OCI-LY7 (cell line): ENCODE measurements at regions not wholly inside any gene's neighbourhood (a gene's known extent, or its start where the extent isn't known, plus 50 kb on each side); places are given as distances from the start of the nearest gene placed in this dataset.
"Not testable (repeated sequence)": the region's sequence is repeated elsewhere in the genome, so short reads cannot be mapped to it uniquely, and the experiment has no call there.

Experiments
- BruUV-seq: library from RNA; stranded (reverse); fragments of 400-500 nt; replicated peaks from 2 replicates; lab custom pipeline; 2021; lab: Mats Ljungman, UMichigan
- CTCF ChIA-PET: fragments of 300-600 bp; sonication (Branson Sonifier 250); formaldehyde crosslinking; loops from one replicate; lab custom pipeline; 2022; ENCODE audit warnings: antibody characterized with exemption; ENCODE audit not compliant: unreplicated experiment; lab: Charles Lee
- POLR2A ChIA-PET: fragments of 300-600 bp; sonication (Branson Sonifier 250); formaldehyde crosslinking; loops from one replicate; lab custom pipeline; 2022; ENCODE audit warnings: antibody characterized with exemption; lab: Charles Lee
- DNase-seq: peaks from one replicate; pipeline ENCODE4 v3.0.0-alpha.2; 2015; ENCODE audit warnings: low spot score
- H2AFZ ChIP-seq: fragments of 200-600 bp; sonication (generic), shearing (Covaris generic); 2 replicates; pipeline ENCODE4 v1.6.1; 2014; ENCODE audit warnings: mild to moderate bottlenecking, antibody characterized with exemption, low read length, moderate library complexity
- H3K27ac ChIP-seq: fragments of 200-600 bp; sonication (generic); 2 replicates; pipeline ENCODE4 v1.5.1; 2014; ENCODE audit warnings: mixed run types, low read depth, mild to moderate bottlenecking, moderate library complexity, low read length, inconsistent platforms; ENCODE audit not compliant: poor library complexity, severe bottlenecking
- H3K36me3 ChIP-seq: fragments of 200-600 bp; sonication (generic); 2 replicates; pipeline ENCODE4 v1.6.1; 2014; ENCODE audit warnings: mild to moderate bottlenecking, antibody characterized with exemption, low read length, moderate library complexity, mixed read lengths; ENCODE audit not compliant: insufficient read depth
- H3K4me1 ChIP-seq: fragments of 200-600 bp; sonication (generic); 2 replicates; pipeline ENCODE4 v1.5.1; 2014; ENCODE audit warnings: mild to moderate bottlenecking, low read length; ENCODE audit not compliant: insufficient read depth, poor library complexity, severe bottlenecking
- H3K4me2 ChIP-seq: fragments of 200-600 bp; sonication (generic); 2 replicates; pipeline ENCODE4 v1.6.1; 2014; ENCODE audit warnings: mild to moderate bottlenecking, low read length
- H3K4me3 ChIP-seq: fragments of 200-600 bp; sonication (generic); 2 replicates; pipeline ENCODE4 v1.5.1; 2014; ENCODE audit warnings: mild to moderate bottlenecking, low read depth, low read length; ENCODE audit not compliant: poor library complexity, severe bottlenecking
- H3K79me2 ChIP-seq: fragments of 200-600 bp; sonication (generic); 2 replicates; pipeline ENCODE4 v1.6.1; 2016; ENCODE audit warnings: low read depth, mild to moderate bottlenecking, low read length, moderate library complexity, mixed read lengths; ENCODE audit not compliant: insufficient read depth
- H3K9me2 ChIP-seq: fragments of 200-600 bp; sonication (generic); 2 replicates; pipeline ENCODE4 v1.6.1; 2016; ENCODE audit warnings: mild to moderate bottlenecking, low read length, mixed read lengths; ENCODE audit not compliant: insufficient read depth
- H3K9me3 ChIP-seq: fragments of 200-600 bp; sonication (generic); 2 replicates; pipeline ENCODE4 v1.6.1; 2014; ENCODE audit warnings: mild to moderate bottlenecking, mixed run types, low read length, mixed read lengths
- H4K20me1 ChIP-seq: fragments of 200-600 bp; sonication (generic); 2 replicates; pipeline ENCODE4 v1.6.1; 2014; ENCODE audit warnings: mild to moderate bottlenecking, antibody characterized with exemption, low read length, moderate library complexity, mixed read lengths; ENCODE audit not compliant: insufficient read depth
- EZH2phosphoT487 ChIP-seq: fragments of 200-600 bp; sonication (generic); IDR thresholded peaks from 2 replicates; pipeline ENCODE4 v1.6.1; 2018; ENCODE audit warnings: low read depth, borderline replicate concordance, mild to moderate bottlenecking, mixed run types, antibody characterized with exemption, low read length, moderate library complexity, mixed read lengths
- intact Hi-C: fragments of 100-400 bp; cut with micrococcal nuclease; formaldehyde crosslinking; loops from one replicate; pipeline ENCODE4 v1.10.0; 2022; ENCODE audit not compliant: unreplicated experiment
- TF ChIP-seq, protein P1 (sequence below): fragments of 200-600 bp; sonication (generic); conservative IDR thresholded peaks from 2 replicates; pipeline ENCODE4 v1.5.1; 2014; ENCODE audit warnings: mild to moderate bottlenecking, antibody characterized with exemption, low read length, moderate library complexity, mixed read lengths

DNA sequence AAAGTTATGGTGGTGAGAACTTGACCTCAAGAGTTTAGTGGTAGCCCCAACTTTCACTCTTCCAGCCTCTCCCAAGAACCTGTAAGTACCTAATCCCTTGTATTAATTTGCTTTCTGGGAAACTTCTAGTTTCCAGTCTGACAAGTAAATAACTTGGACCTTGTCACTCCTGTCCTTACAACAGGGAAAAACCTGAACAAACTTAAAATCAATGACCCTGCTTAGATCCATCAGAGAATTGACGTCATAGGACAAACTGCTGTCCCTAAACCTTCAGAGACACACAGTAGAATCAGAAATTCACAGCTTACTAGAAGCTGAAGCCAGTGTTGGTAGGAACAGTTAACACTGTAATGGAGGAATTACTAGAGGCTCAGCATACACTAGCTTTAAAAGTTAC is 60.0 kb upstream of the DCLK2 start:
- H3K9me3 ChIP-seq, result no peaks in the 10 kb centered on the region
- H3K4me2 ChIP-seq, result no peak overlapping the region
- no peaks in the 10 kb centered on the region for H3K9me2 ChIP-seq
- no peaks in the 10 kb centered on the region for H3K79me2 ChIP-seq
- no TSS peak for BruUV-seq
- H3K4me3 ChIP-seq, result no peak overlapping the region
- intact Hi-C loops, result no loop called here
- no peaks in the 10 kb centered on the region for H3K36me3 ChIP-seq
- ChIA-PET CTCF (no interaction called here), POLR2A (interaction anchor here (0.5 kb wide), 1 partner anchor 160 kb away, joined by 3 read pairs; no protein-coding TSS in a partner anchor)
- H3K27ac ChIP-seq, result no peak overlapping the region
- no peak for DNase-seq
- no peak overlapping the region for H2AFZ ChIP-seq
- no peak for TF ChIP-seq EZH2phosphoT487
- TF ChIP-seq, protein P1, sequence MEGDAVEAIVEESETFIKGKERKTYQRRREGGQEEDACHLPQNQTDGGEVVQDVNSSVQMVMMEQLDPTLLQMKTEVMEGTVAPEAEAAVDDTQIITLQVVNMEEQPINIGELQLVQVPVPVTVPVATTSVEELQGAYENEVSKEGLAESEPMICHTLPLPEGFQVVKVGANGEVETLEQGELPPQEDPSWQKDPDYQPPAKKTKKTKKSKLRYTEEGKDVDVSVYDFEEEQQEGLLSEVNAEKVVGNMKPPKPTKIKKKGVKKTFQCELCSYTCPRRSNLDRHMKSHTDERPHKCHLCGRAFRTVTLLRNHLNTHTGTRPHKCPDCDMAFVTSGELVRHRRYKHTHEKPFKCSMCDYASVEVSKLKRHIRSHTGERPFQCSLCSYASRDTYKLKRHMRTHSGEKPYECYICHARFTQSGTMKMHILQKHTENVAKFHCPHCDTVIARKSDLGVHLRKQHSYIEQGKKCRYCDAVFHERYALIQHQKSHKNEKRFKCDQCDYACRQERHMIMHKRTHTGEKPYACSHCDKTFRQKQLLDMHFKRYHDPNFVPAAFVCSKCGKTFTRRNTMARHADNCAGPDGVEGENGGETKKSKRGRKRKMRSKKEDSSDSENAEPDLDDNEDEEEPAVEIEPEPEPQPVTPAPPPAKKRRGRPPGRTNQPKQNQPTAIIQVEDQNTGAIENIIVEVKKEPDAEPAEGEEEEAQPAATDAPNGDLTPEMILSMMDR, result no peak
- no peaks in the 10 kb centered on the region for H3K4me1 ChIP-seq
- H4K20me1 ChIP-seq, result no peaks in the 10 kb centered on the region

DNA sequence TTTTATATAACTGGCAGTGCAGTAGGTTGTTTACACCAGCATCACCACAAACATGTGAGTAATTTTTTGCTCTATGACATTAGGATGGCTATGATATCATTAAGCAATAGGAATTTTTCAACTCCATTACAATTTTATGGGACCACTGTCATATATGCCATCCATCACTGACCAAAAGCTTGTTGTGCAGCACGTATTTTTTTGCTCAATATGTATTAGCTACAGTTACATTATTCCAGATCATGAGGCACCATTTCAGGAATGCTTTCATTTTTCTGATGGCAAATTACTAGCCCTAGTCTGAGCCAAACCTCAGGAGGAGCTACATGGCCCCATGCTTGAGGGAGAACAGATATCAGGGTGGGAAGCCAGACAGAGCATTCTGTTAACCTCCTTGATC is 56.8 kb upstream of the DCLK2 start:
- Histone ChIP-seq H3K4me1 (no peaks in the 10 kb centered on the region), H3K36me3 (no peaks in the 10 kb centered on the region), H3K79me2 (no peaks in the 10 kb centered on the region), H3K4me3 (no peak overlapping the region), H2AFZ (no peak overlapping the region), H3K9me2 (no peaks in the 10 kb centered on the region), H4K20me1 (no peaks in the 10 kb centered on the region), H3K27ac (no peak overlapping the region), H3K9me3 (no peaks in the 10 kb centered on the region), H3K4me2 (no peak overlapping the region)
- intact Hi-C loops, result no loop called here
- TF ChIP-seq, protein P1, result no peak
- TF ChIP-seq EZH2phosphoT487, result no peak
- ChIA-PET POLR2A (no interaction called here), CTCF (no interaction called here)
- no TSS peak for BruUV-seq
- no peak for DNase-seq

- Histone ChIP-seq H3K4me3 (no peak overlapping the region), H3K27ac (no peak overlapping the region), H3K9me2 (no peaks in the 10 kb centered on the region), H3K9me3 (no peaks in the 10 kb centered on the region), H4K20me1 (no peaks in the 10 kb centered on the region), H3K36me3 (no peaks in the 10 kb centered on the region), H3K4me2 (no peak overlapping the region), H3K4me1 (no peaks in the 10 kb centered on the region), H2AFZ (no peak overlapping the region), H3K79me2 (no peaks in the 10 kb centered on the region)
- no peak for DNase-seq
- no TSS peak for BruUV-seq
- ChIA-PET CTCF (no interaction called here), POLR2A (interaction anchor here (0.5 kb wide), 1 partner anchor 491 kb away, joined by 3 read pairs; no protein-coding TSS in a partner anchor)
- intact Hi-C loops, result no loop called here
- TF ChIP-seq, protein P1, result no peak
- TF ChIP-seq EZH2phosphoT487, result no peak
Measured at GRCh38 chr4:150023489-150023888, 54.8 kb upstream of the DCLK2 start.

DNA sequence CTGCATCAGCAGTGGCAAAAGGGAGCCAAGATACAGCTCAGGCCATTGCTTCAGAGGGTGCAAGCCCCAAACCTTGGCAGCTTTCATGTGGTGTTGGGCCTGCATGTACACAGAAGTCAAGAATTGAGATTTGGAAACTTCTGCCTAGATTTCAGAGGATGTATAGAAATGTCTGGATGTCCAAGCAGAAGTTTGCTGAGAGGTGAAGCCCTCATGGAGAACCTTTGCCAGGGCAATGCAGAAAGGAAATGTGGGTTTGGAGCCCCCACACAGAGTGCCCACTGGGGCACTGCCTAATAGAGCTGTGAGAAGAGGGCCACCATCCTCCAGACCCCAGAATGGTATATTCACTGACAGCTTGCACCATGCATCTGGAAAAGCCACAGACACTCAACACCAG is 51.3 kb upstream of the DCLK2 start:
- H3K79me2 ChIP-seq, H2AFZ ChIP-seq, H4K20me1 ChIP-seq, H3K9me2 ChIP-seq, CTCF ChIA-PET, H3K27ac ChIP-seq, H3K4me3 ChIP-seq, intact Hi-C loops, H3K4me2 ChIP-seq, POLR2A ChIA-PET, H3K4me1 ChIP-seq, BruUV-seq, H3K36me3 ChIP-seq, H3K9me3 ChIP-seq: not testable (repeated sequence)
- peak; percentile 3 for DNase-seq
